ENCODE measurements at regions not wholly inside any gene's neighbourhood (a gene's known extent, or its start where the extent isn't known, plus 50 kb on each side); places are given as distances from the start of the nearest gene placed in this dataset.
"Not testable (repeated sequence)": the region's sequence is repeated elsewhere in the genome, so short reads cannot be mapped to it uniquely, and the experiment has no call there.

- not testable (repeated sequence) for DNase-seq
Measured at GRCh38 chrX:1053600-1053999, 158.8 kb downstream of the CRLF2 start.

DNA sequence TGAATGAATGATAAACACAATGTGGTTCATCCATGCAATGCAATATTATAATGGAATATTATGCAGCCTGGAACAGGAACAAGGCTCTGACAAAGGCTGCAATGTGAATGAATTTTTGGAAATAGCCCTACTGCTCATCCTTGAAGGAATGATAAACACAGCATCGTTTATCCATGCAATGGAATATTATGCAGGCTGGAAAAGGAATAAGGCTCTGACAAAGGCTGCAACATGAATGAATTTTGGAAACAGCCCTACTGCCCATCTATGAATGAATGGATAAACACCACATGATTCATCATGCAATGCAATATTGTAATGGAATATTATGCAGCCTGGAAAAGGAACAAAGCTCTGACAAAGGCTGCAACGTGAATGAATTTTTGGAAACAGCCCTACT, 159.4 kb downstream of the CRLF2 start:
- no peak for DNase-seq

GRCh38 chrX:1052021-1052420, 160.4 kb downstream of the CRLF2 start:
- DNase-seq, result no peak

DNA sequence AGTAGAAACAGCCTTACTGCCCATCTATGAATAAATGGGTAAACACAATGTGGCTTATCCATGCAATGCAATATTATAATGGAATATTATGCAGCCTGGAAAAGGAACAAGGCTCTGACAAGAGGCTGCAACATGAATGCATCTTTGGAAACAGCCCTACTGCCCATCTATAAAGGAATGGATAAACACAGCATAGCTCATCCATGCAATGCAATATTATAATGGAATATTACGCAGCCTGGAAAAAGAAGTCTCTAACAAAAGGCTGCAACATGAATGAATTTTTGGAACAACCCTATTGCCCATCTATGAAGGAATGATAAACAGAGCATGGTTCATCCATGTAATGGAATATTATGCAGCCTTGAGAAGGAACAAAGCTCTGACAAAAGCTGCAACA, 161.0 kb downstream of the CRLF2 start:
- no peak for DNase-seq

DNA sequence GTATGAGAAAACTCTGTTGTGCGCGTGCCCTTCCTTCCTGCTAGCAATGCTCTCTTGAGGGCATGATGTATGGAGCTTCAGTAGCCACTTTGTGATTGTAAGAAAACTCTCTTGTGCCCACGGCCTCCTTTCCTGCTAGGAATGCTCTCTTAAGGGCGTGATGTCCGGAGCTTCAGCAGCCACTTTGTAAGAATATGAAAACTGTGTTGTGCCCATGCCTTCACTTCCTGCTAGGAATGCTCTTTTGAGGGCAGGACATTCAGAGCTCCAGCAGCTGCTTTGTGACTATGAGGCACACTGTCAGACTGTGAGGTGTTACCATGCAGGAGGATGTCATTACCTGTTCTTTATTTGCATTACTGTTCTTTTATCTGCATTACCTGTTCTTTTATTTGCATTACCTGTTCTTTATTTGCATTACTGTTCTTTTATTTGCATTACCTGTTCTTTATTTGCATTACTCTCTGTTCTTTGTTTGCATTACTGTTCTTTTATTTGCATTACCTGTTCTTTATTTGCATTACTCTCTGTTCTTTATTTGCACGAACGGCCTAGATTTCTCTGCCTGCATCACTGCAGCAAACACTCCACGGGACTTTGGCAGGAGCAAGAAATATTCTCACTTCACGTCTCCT, 166.7 kb downstream of the CRLF2 start:
- no peak for DNase-seq

GRCh38 chrX:1041091-1041490, 171.4 kb downstream of the CRLF2 start:
- no peak for DNase-seq

DNA sequence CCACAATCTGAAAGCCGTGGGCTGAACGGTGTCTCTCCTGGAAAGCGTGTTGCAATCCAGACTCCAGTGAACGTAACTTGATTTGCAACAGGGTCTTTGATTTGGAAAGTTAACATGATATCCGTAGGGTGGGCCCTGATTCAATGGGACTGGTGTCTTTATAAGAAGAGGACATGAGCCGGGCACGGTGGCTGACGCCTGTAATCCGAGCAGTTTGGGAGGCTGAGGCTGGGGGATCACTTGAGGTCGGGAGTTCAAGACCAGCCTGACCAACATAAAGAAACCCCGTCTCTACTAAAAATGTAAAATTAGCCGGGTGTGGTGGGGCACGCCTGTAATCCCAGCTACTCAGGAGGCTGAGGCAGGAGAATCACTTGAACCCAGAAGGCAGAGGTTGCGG, 176.5 kb downstream of the CRLF2 start:
- DNase-seq, result not testable (repeated sequence)

- DNase-seq, result no peak
Measured at GRCh38 chrX:1035206-1035605, 177.2 kb downstream of the CRLF2 start.

DNA sequence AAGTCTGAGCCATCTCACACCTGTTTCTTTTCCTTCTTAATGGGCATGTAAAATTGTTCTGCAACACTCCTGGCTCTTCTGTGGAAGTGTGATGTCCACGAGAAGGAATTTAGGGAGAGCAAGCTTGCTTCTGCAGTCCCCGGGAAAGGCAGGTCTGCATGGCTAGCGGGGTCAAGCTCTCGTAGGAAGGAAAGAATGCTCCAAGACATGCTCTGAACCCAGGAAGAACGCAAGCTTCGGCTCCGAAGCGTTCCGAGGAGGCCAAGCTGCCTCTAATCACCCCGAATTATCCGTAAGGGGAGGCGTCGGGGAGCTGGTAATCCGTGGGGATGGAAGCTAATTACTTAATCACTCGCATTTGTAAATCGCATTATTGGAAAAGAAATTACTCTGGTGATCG, 177.7 kb downstream of the CRLF2 start:
- DNase-seq, result no peak

DNA sequence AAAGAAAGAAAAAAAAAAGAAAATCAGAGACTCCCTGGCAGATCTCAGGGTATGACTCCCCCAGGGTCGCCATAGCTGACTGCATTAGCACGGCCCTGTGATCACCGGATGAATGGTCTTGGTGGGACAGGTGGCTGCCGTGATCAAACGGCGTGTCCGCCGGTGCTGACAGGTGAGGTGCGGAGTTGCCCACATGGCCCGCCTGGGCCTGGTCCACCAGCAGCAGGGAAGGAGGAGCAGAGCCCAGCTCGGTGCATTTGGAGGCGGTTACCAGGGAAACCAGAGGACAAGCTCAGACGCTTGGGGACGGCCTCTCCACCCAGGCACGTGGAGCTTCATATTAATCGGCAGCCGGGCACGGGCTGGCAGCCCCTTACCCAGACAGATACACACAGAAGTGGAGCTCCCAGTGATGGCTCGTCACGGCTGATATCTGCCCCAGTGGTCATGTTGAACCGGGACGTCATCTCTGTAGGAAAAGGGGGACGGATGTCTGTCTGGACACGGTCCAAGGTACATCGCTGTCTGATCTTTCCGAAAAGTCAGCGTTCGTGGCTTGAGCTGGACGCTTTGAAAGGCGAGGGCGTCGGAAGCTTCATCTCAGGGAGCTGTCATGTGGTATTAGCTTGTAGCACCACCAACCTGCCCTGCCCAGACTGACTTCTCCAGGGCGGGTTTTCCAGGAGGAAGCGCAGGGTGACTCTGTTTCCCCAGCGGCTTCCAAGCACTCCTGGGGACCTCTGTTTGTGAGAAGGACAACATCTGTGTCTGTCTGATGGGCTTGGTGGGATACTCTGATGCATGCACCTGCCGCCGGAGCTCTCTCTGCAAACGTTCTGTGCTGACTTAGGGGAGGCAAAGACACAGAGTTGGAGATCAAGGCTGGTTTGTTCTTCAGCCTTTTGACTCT, 180.7 kb downstream of the CRLF2 start:
- DNase-seq, result no peak

DNA sequence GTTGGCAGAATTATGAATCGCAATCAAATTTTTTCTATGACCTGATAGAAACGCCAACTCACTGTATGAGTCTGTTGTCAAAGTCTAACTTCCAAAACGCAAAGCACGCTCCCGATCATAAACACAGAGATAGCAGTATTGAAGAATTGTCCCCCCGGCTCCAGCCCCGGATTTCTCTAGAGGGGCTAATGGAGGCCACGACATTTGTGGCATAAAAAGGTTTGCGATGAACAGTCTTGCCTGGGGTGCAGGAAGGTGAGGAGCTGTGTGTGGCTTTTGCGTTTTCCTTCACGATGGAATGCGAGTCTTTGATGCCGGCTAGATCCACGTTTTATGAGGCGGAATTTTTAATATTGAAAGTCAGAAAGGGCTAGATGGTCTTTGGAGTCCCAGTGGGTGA, 183.0 kb downstream of the CRLF2 start:
- no peak for DNase-seq

GRCh38 chrX:1027680-1028079, 184.8 kb downstream of the CRLF2 start:
- no peak for DNase-seq

GRCh38 chrX:1027133-1027532, 185.3 kb downstream of the CRLF2 start:
- no peak for DNase-seq

DNA sequence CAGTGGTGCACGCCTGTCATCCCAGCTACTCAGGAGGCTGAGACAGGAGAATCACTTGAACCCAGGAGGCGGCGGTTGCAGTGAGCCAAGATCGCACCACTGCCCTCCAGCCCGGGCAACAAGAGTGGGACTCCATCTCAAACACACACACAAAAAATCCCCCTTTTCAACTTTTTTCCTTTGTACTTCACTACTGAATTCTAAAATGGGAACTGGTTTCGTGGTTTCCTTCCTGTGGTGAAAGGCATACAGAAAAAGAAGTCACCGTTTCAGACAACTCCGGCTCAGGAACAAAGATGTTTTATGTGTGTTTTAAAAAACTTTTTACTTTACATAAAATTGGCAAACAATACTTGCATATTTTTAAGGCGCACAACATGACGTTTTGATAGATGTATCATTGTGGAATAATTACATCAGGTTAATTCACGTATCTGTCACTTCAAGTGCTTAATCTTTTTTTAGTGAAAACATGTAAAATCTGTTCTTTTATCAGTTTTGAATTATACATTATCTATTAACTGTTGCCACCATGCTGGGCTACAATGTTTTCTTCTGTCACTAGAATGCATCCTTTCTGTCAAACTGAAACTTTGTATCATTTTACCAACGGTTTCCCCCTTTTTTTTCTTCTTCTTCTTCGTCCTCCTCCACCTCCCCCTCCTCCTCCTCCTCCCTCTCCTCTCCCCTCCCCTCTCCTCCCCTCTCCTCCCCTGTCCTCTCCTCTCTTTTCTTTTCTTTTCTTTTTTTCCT, 186.0 kb downstream of the CRLF2 start:
- DNase-seq, result no peak

- DNase-seq, result no peak
Measured at GRCh38 chrX:1025413-1025812, 187.0 kb downstream of the CRLF2 start.

- DNase-seq, result no peak
Measured at GRCh38 chrX:1023676-1024075, 188.8 kb downstream of the CRLF2 start.

GRCh38 chrX:1021314-1021993, 191.0 kb downstream of the CRLF2 start:
- not testable (repeated sequence) for DNase-seq

- no peak for DNase-seq
Measured at GRCh38 chrX:1020634-1021166, 191.7 kb downstream of the CRLF2 start.

DNA sequence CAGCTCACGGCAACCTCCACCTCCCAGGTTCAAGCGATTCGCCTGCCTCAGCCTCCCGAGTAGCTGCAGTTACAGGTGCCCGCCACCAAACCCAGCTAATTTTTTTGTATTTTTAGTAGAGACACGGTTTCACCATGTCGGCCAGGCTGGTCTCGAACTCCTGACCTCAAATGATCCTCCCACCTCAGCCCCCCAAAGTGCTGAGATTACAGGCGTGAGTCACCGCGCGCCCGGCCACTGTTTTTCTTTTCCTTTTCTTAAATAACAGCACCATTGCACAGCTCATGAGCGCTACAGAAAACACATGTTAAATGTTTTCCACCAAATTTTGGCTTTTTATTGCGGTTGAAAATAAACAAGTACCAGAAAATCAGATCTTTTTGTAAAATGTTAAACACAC, 195.5 kb downstream of the CRLF2 start:
- DNase-seq, result not testable (repeated sequence)

DNA sequence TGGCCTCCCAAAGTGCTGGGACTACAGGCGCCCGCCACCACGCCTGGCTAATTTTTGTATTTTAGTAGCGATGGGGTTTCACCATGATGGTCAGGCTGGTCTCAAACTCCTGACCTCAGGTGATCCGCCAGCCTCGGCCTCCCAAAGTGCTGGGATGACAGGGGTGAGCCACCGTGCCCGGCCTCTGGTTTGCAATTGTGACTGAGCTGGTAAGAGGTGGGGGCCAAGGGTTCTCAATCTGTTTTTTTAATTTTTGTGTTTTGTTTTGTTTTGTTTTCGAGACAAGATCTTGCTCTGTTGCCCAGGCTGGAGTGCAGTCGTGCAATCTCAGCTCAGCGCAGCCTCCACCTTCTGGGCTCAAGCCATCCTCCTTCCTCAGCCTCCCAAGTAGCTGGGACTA, 196.2 kb downstream of the CRLF2 start:
- not testable (repeated sequence) for DNase-seq

- no peak for DNase-seq
Measured at GRCh38 chrX:1012678-1013300, 199.7 kb downstream of the CRLF2 start.

GRCh38 chrX:1011691-1012283, 200.7 kb downstream of the CRLF2 start:
- DNase-seq, result no peak
